ENCODE measurements at regions not wholly inside any gene's neighbourhood (a gene's known extent, or its start where the extent isn't known, plus 50 kb on each side); places are given as distances from the start of the nearest gene placed in this dataset.
"Not testable (repeated sequence)": the region's sequence is repeated elsewhere in the genome, so short reads cannot be mapped to it uniquely, and the experiment has no call there.

DNA sequence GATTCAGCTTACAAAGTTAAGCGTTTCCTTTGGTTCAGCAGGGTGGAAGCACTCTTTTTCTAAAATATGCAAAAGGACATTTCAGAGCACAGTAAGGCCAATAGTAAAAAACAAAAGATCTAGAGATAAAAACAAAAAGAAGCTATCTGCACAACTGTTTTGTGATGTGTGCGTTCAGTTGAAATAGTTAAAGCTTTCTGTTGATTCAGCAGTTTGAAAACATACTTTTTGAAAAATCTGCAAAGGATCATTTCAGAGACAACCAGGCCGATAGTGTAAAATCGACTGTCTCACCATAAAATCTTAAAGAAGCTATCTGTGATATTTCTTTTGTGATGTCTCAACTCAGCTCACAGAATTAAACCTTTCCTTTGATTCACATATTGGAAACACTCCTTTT is 300.0 kb upstream of the ALG10B start:
- no peak for DNase-seq (ENCODE audit: low spot score in 2 of 2)
- peaks cover 0 to 7% of the 10 kb centered on the region in 2 donors for H3K36me3 Mint-ChIP-seq
- no peak for ATAC-seq
- H3K9me3 Mint-ChIP-seq = peaks cover 3 to 4% of the 10 kb centered on the region in 2 donors
- no peak overlapping the region for H3K27ac Mint-ChIP-seq

DNA sequence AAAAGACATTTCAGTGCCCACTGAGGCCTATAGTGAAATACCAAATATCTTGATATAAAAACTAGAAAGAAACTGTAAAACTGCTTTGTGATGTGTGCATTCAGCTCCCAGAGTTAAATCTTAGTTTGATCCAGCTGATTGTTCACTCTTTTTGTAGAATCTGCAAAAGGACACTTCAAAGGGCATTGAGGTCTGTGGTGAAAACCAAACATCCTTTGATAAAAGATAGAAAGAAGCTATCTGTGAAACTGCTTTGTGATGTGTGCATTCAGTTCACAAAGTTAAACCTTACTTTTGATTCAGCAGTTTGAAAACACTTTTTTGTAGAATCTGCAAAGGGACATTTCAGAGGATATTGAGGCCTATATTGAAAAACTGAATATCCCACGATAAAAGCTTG is 290.7 kb upstream of the ALG10B start:
- DNase-seq (ENCODE audit: low spot score in 2 of 2) = no peak
- peaks cover 8 to 15% of the 10 kb centered on the region in 2 donors for H3K36me3 Mint-ChIP-seq
- ATAC-seq = no peak
- peaks cover 10 to 18% of the 10 kb centered on the region in 2 donors for H3K9me3 Mint-ChIP-seq
- no peak overlapping the region for H3K27ac Mint-ChIP-seq

DNA sequence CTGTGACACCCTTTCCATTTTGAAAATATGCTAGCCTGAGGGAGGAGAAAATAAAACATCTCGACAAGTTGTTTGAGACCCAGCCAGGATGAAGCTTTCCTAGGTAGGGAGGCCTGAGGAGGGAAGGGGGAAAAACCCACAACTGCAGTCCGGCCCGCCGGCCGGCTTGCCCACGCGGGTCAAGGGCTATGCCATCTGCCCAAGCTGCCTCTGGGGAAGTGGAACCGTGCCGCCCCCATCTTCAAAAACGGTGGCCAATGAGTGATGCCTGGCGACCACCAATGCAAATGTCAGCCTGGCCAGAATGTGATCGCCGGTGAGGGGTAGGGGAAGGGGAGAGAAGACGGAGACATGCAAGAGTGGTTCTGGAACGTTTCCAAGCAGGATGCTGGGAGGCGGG is 263.5 kb upstream of the ALG10B start:
- DNase-seq (ENCODE audit: low spot score in 2 of 2) = no peak
- no peak for ATAC-seq
- Mint-ChIP-seq H3K36me3 (peaks cover 20 to 51% of the 10 kb centered on the region in 2 donors), H3K27ac (no peak overlapping the region), H3K9me3 (peaks cover 34 to 36% of the 10 kb centered on the region in 2 donors)

DNA sequence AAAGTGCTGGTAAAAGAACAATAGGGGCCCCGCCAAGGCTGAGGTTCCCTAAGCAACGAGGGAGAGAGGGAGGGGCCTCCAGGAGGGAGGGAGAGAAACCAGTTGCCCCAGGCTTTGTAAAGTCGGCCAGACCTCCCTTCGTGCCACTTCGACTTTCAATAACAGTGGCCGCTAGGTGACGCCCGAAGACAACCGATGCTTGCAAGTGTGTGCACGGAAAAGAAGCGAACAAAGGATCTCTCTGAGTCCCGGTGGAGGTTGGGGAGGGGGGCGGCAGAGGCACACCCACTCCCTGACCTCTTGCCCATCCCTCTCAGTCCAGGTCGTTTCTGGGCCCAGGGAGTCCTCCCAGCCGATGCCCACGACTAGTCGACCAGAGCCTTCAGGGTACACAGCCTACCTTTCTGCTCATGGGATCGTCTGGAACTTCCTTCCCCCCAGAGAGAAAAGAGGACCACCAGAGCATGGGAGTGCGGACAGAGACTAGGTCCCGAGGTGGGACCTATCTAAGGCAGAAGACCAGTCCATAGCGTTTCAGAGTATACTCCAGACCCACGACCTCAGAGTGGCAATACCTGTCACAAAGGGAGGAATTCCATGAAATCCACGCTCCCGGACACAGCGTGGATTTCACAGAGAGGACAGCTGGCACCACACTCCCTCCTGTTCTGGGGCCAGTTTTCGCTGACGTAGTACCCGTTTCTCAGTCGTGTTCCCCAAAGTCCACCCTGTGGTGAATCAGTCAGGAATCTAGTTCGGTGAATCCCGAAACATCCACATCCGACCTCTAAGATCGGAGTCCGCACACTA is 262.7 kb upstream of the ALG10B start:
- Mint-ChIP-seq H3K9me3 (peaks cover 27 to 32% of the 10 kb centered on the region in 2 donors), H3K36me3 (peaks cover 20 to 44% of the 10 kb centered on the region in 2 donors), H3K27ac (no peak overlapping the region)
- DNase-seq (ENCODE audit: low spot score in 2 of 2) (no peak), ATAC-seq (no peak)

DNA sequence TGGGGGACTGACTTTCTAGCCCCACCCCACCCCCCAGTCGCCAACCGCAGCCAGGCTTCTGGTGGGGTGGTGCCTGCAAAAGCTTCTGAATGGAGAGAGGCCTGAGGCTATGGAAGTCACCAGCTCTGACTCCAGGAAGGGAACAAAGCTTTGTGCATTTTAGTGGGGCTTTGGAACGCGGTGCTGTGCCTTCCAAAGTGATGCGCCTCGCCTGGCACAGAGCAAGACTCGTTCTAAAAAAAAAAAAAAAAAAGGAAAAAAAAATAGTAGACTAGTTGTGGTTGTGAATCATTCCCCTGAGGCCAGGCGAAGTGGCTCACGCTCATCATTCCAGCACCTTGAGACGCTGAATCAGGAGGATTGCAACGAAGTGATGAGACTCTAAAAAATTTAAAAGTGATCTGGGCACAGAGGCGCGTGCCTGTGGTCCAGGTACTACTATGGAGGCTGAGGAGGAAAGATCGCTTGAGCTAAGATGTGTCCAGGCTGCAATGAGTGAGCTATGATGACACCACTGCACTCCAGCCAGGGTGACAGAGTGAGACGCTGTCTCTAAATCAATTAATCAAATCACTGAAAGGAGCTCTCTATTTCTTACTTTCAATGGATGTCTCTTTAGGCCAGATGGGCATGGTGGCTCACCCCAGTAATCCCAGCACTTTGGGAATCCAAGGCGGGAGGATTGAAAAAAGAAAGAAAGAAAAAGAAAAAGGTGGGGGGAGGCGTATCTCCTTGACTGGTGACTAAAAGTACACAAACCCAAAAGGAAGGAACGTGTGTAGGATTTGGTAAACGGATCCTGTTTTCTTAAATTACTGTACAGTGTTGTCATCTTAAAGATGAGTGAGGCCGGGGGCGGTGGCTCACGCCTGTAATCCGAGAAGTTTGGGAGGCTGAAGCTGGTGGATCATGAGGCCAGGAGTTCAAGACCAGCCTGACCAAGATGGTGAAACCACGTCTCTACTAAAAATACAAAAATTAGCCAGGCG is 259.6 kb upstream of the ALG10B start:
- H3K36me3 Mint-ChIP-seq = peaks cover 20 to 25% of the 10 kb centered on the region in 2 donors
- no peak for ATAC-seq

DNA sequence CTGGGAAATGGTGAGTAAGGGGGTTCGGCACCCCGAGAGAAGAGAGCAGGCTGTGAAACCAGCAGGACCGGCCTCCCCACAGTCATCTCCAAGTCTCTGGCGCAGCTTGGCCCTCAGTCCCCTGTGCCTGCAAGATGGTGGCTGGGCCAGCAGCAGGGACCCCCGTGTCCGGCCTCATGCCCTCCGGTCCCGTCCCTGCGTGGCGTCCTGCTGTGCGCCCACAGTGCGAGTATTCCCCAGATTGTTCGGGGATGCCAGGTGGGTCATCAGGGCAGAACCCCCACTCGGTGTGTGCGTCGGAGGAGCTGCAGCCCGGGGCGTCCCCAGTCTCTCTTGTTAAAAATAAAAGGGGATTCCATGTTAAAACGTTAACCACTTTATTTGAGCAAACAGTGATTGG is 216.9 kb upstream of the ALG10B start:
- DNase-seq (ENCODE audit: low spot score in 2 of 2) = no peak
- Mint-ChIP-seq H3K9me3 (peaks cover 5 to 10% of the 10 kb centered on the region in 2 donors), H3K27ac (no peak overlapping the region), H3K36me3 (peaks cover 6 to 7% of the 10 kb centered on the region in 2 donors)
- ATAC-seq = no peak

More for the DNA sequence above, 259.6 kb upstream of the ALG10B start:
- no peak for DNase-seq (ENCODE audit: low spot score in 2 of 2)
- Mint-ChIP-seq H3K27ac (no peak overlapping the region), H3K9me3 (peaks cover 21 to 26% of the 10 kb centered on the region in 2 donors)

DNA sequence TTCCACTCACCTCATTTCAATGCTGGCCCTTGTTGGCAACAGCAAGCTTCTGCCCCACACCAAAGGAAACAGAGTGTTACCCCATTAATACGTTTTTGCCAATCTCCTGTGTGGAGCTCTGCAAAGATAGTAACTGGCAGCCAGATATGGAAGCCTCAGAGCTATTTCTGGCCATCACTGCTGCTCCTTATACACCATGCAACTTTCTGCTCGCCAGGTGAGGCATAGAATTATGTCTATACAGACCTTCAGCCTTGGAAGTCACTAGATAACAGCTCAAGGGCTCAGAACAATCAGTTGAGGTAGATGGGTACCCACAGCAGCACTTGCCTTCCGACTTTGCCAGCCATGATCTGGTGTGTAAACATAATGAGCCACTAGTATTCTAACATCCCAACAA is 214.8 kb upstream of the ALG10B start:
- DNase-seq (ENCODE audit: low spot score in 2 of 2) (no peak), ATAC-seq (no peak)
- Mint-ChIP-seq H3K36me3 (peaks cover 6 to 7% of the 10 kb centered on the region in 2 donors), H3K9me3 (peaks cover 5 to 10% of the 10 kb centered on the region in 2 donors), H3K27ac (no peak overlapping the region)

DNA sequence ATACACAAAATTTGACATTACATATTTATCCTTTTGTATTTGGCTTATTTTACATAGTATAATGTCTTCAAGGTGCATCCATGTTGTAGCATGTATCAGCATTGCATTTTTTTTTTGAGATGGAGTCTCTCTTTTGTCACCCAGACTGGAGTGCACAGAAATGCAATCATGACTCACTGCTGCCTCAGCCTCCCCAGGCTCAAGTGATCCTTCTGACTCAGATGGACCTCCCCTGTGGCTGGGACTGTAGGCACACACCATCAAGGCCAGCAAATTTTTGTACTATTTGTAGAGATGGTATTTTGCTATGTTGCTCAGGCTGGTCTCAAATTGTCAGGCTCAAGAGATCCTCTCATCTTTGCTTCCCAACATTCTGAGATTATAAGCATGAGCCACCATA is 214.4 kb upstream of the ALG10B start:
- Mint-ChIP-seq H3K9me3 (peaks cover 5 to 10% of the 10 kb centered on the region in 2 donors), H3K36me3 (peaks cover 6 to 7% of the 10 kb centered on the region in 2 donors), H3K27ac (no peak overlapping the region)
- no peak for ATAC-seq
- no peak for DNase-seq (ENCODE audit: low spot score in 2 of 2)

DNA sequence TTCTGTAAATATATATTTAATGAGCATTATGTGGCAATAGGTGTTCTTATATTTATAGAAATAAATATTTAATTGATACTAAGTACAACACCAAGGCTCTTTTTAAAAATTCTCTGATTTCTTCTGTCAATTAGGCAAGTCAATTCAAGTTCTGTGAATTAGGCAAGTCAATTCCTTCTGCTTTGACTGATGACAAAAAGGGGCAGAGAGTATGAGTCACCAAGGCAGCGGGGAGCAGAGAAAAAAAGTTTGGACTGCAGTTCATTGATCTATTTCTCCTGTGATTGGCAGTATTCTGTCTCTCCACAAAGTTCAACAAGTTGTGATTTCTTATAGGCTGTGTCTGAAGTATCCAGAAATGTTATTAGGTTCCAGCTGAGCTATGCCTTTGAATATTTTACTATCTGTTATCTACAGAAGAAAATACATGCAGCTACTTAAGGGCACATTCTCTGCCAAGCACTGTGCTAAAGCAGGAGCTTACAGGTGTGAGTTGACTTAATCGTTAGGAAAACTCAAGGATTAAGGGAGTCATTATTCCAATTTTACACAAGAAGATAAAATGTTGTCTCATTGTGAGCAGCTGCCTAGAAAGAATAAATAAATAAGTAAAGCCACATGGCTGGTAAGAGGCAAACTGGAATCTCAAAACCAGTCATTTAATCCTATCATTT is 206.4 kb upstream of the ALG10B start:
- DNase-seq (ENCODE audit: low spot score in 2 of 2) = no peak
- H3K27ac Mint-ChIP-seq = no peak overlapping the region
- no peak for ATAC-seq
- H3K36me3 Mint-ChIP-seq = no peaks in the 10 kb centered on the region
- peaks cover 2 to 4% of the 10 kb centered on the region in 2 donors for H3K9me3 Mint-ChIP-seq

DNA sequence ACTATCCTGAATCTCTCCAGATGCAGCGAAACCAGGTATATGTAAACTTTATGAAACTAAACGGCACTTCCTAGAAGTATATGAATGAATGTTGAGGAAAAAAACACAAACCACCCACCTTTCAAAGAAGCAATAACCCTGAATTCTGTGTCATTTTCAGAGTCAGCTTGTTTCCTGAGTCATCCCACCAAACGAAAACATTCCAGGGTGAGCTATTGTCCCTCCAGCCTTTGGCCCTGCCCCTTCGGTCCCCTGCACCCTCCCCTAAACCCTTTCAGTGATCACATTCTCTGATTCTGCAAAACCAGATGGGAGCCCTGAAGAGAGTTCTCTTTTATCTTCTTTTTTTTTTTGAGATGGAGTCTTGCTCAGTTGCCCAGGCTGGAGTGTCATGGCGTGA is 202.6 kb upstream of the ALG10B start:
- no peak for ATAC-seq
- Mint-ChIP-seq H3K9me3 (peaks cover 6 to 10% of the 10 kb centered on the region in 2 donors), H3K36me3 (no peaks in the 10 kb centered on the region), H3K27ac (no peak overlapping the region)
- no peak for DNase-seq (ENCODE audit: low spot score in 2 of 2)

DNA sequence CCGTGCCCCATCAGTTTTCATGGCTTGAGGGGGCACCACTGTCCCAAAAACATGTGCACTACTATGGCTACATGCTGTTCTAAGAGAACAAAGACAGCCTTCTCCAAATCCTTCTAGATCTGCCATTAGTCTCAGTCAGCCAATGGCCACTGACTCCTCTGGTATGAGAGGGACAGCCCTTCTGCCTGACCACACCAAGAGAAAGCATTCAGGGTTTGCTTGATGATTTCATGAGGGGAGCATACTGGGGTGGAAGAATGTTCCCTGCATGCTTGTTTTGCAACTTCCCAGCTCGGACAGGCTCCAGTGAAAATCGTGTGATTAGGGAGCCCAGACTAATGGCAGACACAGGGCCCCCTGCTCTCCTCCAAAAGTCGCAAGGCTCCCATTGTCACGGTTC is 199.6 kb upstream of the ALG10B start:
- Mint-ChIP-seq H3K36me3 (no peaks in the 10 kb centered on the region), H3K9me3 (peaks cover 6 to 10% of the 10 kb centered on the region in 2 donors), H3K27ac (no peak overlapping the region)
- ATAC-seq (no peak), DNase-seq (ENCODE audit: low spot score in 2 of 2) (no peak)

DNA sequence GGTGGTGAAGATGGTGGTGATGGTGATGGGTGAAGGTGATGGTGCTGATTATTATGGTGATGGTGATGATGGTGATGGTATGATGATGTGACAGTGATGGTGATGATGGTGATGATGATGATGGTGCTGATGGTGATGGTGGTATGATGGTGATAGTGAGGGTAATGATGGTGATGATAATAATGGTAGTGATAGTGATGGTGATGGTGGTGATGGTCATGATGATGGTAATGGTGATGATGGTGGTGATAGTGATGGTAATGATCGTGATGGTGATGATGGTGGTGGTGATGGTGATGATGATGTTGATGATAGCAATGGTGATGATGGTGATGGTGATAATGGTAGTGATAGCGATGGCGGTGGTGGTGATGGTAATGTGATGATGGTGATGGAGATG is 197.9 kb upstream of the ALG10B start:
- Mint-ChIP-seq H3K36me3 (no peaks in the 10 kb centered on the region), H3K27ac (no peak overlapping the region), H3K9me3 (peaks cover 6 to 7% of the 10 kb centered on the region in 2 donors)
- no peak for DNase-seq (ENCODE audit: low spot score in 2 of 2)
- no peak for ATAC-seq

DNA sequence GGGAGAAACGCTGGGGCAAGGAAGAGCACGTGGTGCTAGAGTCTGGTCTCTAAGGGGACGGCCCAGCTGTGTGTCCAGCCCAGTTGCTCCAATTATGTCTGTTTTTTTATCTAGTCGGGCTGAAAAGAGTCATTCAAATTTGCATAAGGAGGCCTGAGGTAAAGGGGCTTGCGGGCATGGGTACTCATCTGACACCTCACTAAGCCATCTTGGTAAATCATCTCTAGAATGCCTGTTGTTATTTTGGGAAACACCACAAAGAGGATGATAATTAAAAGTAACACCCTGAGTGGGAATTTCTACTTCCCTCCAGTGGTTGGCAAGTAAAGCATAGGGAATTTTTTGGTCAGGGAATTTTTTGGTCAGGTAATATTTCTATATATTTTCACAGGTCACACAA is 196.1 kb upstream of the ALG10B start:
- Mint-ChIP-seq H3K9me3 (peaks cover 12% of the 10 kb centered on the region in 2 donors), H3K36me3 (peaks cover 0 to 9% of the 10 kb centered on the region in 2 donors), H3K27ac (no peak overlapping the region)
- DNase-seq (ENCODE audit: low spot score in 2 of 2) = no peak
- ATAC-seq = no peak

DNA sequence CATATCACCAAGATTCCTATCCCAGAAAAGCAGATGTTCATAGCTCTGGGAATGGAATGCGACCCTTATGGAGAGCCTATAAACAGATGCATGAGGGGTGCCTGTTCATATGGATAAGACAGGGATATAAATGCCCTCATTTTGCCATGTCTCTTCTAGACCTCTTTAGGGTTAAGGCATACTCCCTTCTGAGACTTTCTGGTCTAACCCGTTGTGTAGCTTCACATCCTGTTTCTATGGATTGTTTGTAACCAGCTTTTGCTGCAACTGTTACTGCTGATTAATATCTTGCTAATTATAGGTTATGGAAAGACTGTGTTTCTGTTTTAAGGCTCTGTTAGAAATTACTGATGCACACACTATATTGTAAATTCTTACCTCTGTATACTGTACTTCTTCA is 193.5 kb upstream of the ALG10B start:
- H3K36me3 Mint-ChIP-seq; H3K27ac Mint-ChIP-seq; ATAC-seq; DNase-seq (ENCODE audit: low spot score in 2 of 2): not testable (repeated sequence)
- H3K9me3 Mint-ChIP-seq = peaks cover 12% of the 10 kb centered on the region in 2 donors

DNA sequence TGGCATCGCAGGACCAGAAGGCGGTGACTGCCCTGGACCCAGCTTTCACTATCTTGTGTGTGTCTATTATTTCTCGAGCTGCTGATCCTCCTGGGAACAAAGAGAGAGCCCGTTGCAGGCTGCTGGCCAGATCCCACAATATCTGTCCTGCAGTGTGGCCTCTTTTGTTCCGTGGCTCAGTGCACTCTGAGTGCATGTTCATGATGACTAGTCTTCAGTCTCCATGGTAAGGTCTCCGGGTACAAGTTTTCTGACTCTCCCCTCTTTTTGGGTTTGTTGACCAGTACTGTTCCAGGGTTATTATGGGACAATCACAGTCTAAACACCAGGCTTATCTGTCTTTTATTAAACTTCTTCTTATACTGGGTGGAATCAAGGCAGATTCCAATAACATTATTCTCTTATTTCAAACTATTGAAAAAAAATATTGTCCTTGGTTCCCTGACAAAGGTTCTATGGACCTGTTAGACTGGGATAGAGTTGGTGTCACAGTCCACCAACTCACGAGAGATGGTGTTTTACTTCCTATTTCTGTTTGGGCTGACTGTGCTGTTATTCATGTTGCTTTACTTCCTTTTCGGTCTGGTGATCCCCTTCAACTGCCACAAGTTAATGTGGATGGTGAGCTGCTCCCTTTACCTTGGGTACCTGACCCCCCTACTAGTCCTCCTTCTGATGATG is 192.9 kb upstream of the ALG10B start:
- H3K36me3 Mint-ChIP-seq = peaks cover 0 to 9% of the 10 kb centered on the region in 2 donors
- peaks cover 8% of the 10 kb centered on the region in 2 donors for H3K9me3 Mint-ChIP-seq
- no peak overlapping the region for H3K27ac Mint-ChIP-seq
- no peak for ATAC-seq
- no peak for DNase-seq (ENCODE audit: low spot score in 2 of 2)
